Keratinocyte (primary cell): ENCODE measurements at regions not wholly inside any gene's neighbourhood (a gene's known extent, or its start where the extent isn't known, plus 50 kb on each side); places are given as distances from the start of the nearest gene placed in this dataset.

Experiments used
- DNase-seq: peaks from one replicate; pipeline ENCODE4 v3.0.0-alpha.2; 2011; ENCODE audit warnings: low read depth, missing footprints, low spot score
- FAIRE-seq: peaks from 2 replicates; lab custom pipeline; 2011; peaks lifted over from hg19 to GRCh38; lab: Jason Lieb, UNC
- H2AFZ ChIP-seq: 2 replicates; pipeline ENCODE4 v1.6.0; 2012; ENCODE audit warnings: low read length, control low read depth, inconsistent platforms; ENCODE audit not compliant: control insufficient read depth
- H3K27ac ChIP-seq: 2 replicates; pipeline ENCODE4 v1.5.1; 2011; ENCODE audit warnings: low read length; ENCODE audit not compliant: control insufficient read depth, insufficient read depth
- H3K27me3 ChIP-seq: 3 replicates; pipeline ENCODE4 v1.6.0; 2011; ENCODE audit warnings: low read length; ENCODE audit not compliant: control insufficient read depth, insufficient read depth; ENCODE audit errors: extremely low read depth
- H3K36me3 ChIP-seq, 2 experiments: 2 replicates in 1 of 2; 3 replicates in 1 of 2; pipeline ENCODE4 v1.5.1; 2011; ENCODE audit warnings: low read length in 2 of 2, mild to moderate bottlenecking in 1 of 2; ENCODE audit not compliant: control insufficient read depth in 2 of 2, insufficient read depth in 2 of 2; ENCODE audit errors: extremely low read depth in 1 of 2
- H3K4me1 ChIP-seq: 3 replicates; pipeline ENCODE4 v1.5.1; 2011; ENCODE audit warnings: low read length; ENCODE audit not compliant: control insufficient read depth, insufficient read depth; ENCODE audit errors: extremely low read depth
- H3K4me2 ChIP-seq: 3 replicates; pipeline ENCODE4 v1.6.0; 2011; ENCODE audit warnings: low read depth, low read length; ENCODE audit not compliant: control insufficient read depth, insufficient read depth; ENCODE audit errors: extremely low read depth
- H3K4me3 ChIP-seq, 3 experiments: fragments of 200-600 bp in 1 of 3; sonication (generic) in 1 of 3; 2 replicates in 2 of 3; 3 replicates in 1 of 3; pipeline ENCODE4 v1.5.1; 2011 to 2016; ENCODE audit warnings: low read length in 3 of 3, mild to moderate bottlenecking in 3 of 3, control low read depth in 2 of 3, inconsistent platforms in 1 of 3, low read depth in 1 of 3, mixed read lengths in 1 of 3, mixed run types in 1 of 3, moderate library complexity in 1 of 3; ENCODE audit not compliant: control insufficient read depth in 2 of 3, insufficient read depth in 2 of 3; ENCODE audit errors: extremely low read depth in 1 of 3
- H3K79me2 ChIP-seq: 2 replicates; pipeline ENCODE4 v1.6.0; 2012; ENCODE audit warnings: low read length; ENCODE audit not compliant: control insufficient read depth, insufficient read depth
- H3K9ac ChIP-seq: 3 replicates; pipeline ENCODE4 v1.6.0; 2011; ENCODE audit warnings: low read length; ENCODE audit not compliant: control insufficient read depth, insufficient read depth; ENCODE audit errors: extremely low read depth
- H3K9me1 ChIP-seq: 3 replicates; pipeline ENCODE4 v1.6.0; 2011; ENCODE audit warnings: low read length; ENCODE audit not compliant: control insufficient read depth, insufficient read depth; ENCODE audit errors: extremely low read depth
- H3K9me3 ChIP-seq: 2 replicates; pipeline ENCODE4 v1.5.1; 2012; ENCODE audit warnings: low read depth, low read length; ENCODE audit not compliant: control insufficient read depth
- H4K20me1 ChIP-seq: 3 replicates; pipeline ENCODE4 v1.6.0; 2011; ENCODE audit warnings: low read length; ENCODE audit not compliant: control insufficient read depth, insufficient read depth; ENCODE audit errors: extremely low read depth
- CTCF ChIP-seq, 3 experiments: IDR thresholded peaks in 1 of 3; conservative IDR thresholded peaks in 1 of 3; optimal IDR thresholded peaks in 1 of 3; 2 replicates in 2 of 3; 3 replicates in 1 of 3; pipeline versions ENCODE3 to v1.5.1; 2011; ENCODE audit warnings: low read length in 3 of 3, mild to moderate bottlenecking in 3 of 3, moderate library complexity in 2 of 3, control low read depth in 1 of 3, inconsistent platforms in 1 of 3; ENCODE audit not compliant: insufficient read depth in 2 of 3; ENCODE audit errors: extremely low read depth in 1 of 3
- EZH2 ChIP-seq: IDR thresholded peaks from one replicate; pipeline ENCODE4 v1.6.1; 2012; ENCODE audit warnings: inconsistent platforms, mild to moderate bottlenecking, low read length, moderate library complexity
- dilution Hi-C: fragments of 300-500 bp; cut with MboI; formaldehyde crosslinking; loops from one replicate; pipeline ENCODE4 v1.7.0; 2020; ENCODE audit warnings: low sequenced_read_pairs; ENCODE audit not compliant: extremely low pct_ligation_motif_present

- dilution Hi-C loops = no loop called here
- Histone ChIP-seq H3K79me2 (no peaks in the 10 kb centered on the region), H2AFZ (no peak overlapping the region), H3K27me3 (no peaks in the 10 kb centered on the region), H3K27ac (no peak overlapping the region), H3K9ac (no peak overlapping the region), H3K9me3 (no peaks in the 10 kb centered on the region), H4K20me1 (no peaks in the 10 kb centered on the region), H3K4me2 (no peak overlapping the region), H3K36me3 (no peaks in the 10 kb centered on the region), H3K4me3 (no peak overlapping the region), H3K9me1 (no peaks in the 10 kb centered on the region), H3K4me1 (peaks cover 12% of the 10 kb centered on the region)
- DNase-seq (no peak), FAIRE-seq (no peak)
- no peak for TF ChIP-seq CTCF (optimal IDR thresholded peaks at IDR 0.05 in 1 of 3, IDR thresholded peaks at IDR 0.05 in 1 of 3, conservative IDR thresholded peaks at IDR 0.05 in 1 of 3; ENCODE audit: extremely low read depth in 1 of 3, insufficient read depth in 2 of 3, low read length in 3 of 3)
- TF ChIP-seq EZH2 = no peak
Measured at GRCh38 chr18:41789001-41789400, 166.0 kb upstream of the PIK3C3 start.

- no peak for FAIRE-seq
- Histone ChIP-seq H3K36me3 (no peaks in the 10 kb centered on the region), H3K27me3 (no peaks in the 10 kb centered on the region), H3K27ac (no peak overlapping the region), H3K4me3 (no peak overlapping the region), H2AFZ (no peak overlapping the region), H3K4me1 (peaks cover 12% of the 10 kb centered on the region), H3K9me1 (no peaks in the 10 kb centered on the region), H3K9ac (no peak overlapping the region), H4K20me1 (no peaks in the 10 kb centered on the region), H3K4me2 (no peak overlapping the region), H3K9me3 (no peaks in the 10 kb centered on the region), H3K79me2 (no peaks in the 10 kb centered on the region)
- dilution Hi-C loops = no loop called here
- no peak for TF ChIP-seq EZH2
- TF ChIP-seq CTCF (optimal IDR thresholded peaks at IDR 0.05 in 1 of 3, IDR thresholded peaks at IDR 0.05 in 1 of 3, conservative IDR thresholded peaks at IDR 0.05 in 1 of 3; ENCODE audit: extremely low read depth in 1 of 3, insufficient read depth in 2 of 3, low read length in 3 of 3) = no peak
- DNase-seq = no peak
Measured at GRCh38 chr18:41783879-41784278, 171.2 kb upstream of the PIK3C3 start.
